ENCODE measurements at regions not wholly inside any gene's neighbourhood (a gene's known extent, or its start where the extent isn't known, plus 50 kb on each side); places are given as distances from the start of the nearest gene placed in this dataset.

DNA sequence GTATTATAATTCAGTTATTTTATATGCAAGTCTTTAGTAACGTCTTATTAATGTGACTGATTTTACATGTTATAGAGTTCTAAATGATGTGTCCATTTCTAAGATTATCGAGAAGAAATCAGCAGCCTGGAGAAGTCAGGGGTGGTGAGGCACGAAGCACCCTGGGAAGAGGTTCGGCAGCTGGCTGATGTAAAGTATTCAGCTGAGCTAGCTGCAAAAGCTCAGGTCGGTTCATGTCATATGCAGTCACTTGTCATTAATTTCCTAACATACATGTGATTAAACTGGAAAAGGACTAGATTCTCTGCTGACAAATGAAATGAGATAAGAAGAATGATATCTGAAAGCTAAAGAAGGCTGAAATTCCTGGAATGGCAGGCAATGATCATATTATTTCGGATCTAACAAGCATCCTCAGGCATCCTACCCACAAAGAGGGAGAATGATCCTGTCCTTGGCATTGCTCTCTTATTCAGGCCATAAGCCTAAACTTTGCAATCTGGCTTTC, 383.0 kb upstream of the SLITRK1 start:
- no peaks in the 10 kb centered on the region for H3K27me3 ChIP-seq (ENCODE audit: low read depth, low read length)
- no peak overlapping the region for H2AFZ ChIP-seq (ENCODE audit: low read depth, low read length)

GRCh38 chr13:84263354-84264069, 381.2 kb upstream of the SLITRK1 start:
- peak overlapping the region; percentile 21 for H3K4me2 ChIP-seq (ENCODE audit: low read length)
- peak overlapping the region; percentile 54 for H2AFZ ChIP-seq (ENCODE audit: low read depth, low read length)
- no peaks in the 10 kb centered on the region for H3K79me2 ChIP-seq (ENCODE audit: low read length)

More for the DNA sequence above, 383.0 kb upstream of the SLITRK1 start:
- H3K27ac ChIP-seq (ENCODE audit: low read length), result no peak overlapping the region
- no peak overlapping the region for H3K9ac ChIP-seq (ENCODE audit: low read length)
- H3K9me3 ChIP-seq (ENCODE audit: insufficient read depth, low read length), result no peaks in the 10 kb centered on the region
- no peak overlapping the region for H3K4me3 ChIP-seq (ENCODE audit: low read length)
- peak overlapping the region; percentile 16; the same call in 1 of the 2 replicates for H3K4me2 ChIP-seq (ENCODE audit: low read length)
- no peaks in the 10 kb centered on the region for H3K36me3 ChIP-seq (replicated peaks; ENCODE audit: low read depth, low read length)
- H3K79me2 ChIP-seq (ENCODE audit: low read length), result no peaks in the 10 kb centered on the region
- H4K20me1 ChIP-seq (ENCODE audit: insufficient read depth, low read length), result no peaks in the 10 kb centered on the region
- TF ChIP-seq CTCF (IDR thresholded peaks at IDR 0.05; ENCODE audit: low read depth, low read length), result no peak
- no peak for TF ChIP-seq EZH2phosphoT487 (IDR thresholded peaks at IDR 0.05; ENCODE audit: low read depth)
- peaks cover 20% of the 10 kb centered on the region for H3K4me1 ChIP-seq (ENCODE audit: low read length)

GRCh38 chr13:84255226-84255797, 373.0 kb upstream of the SLITRK1 start:
- no peaks in the 10 kb centered on the region for H4K20me1 ChIP-seq (ENCODE audit: insufficient read depth, low read length)
- H3K36me3 ChIP-seq (replicated peaks; ENCODE audit: low read depth, low read length), result no peaks in the 10 kb centered on the region
- no peaks in the 10 kb centered on the region for H3K27me3 ChIP-seq (ENCODE audit: low read depth, low read length)
- no peak overlapping the region for H3K9ac ChIP-seq (ENCODE audit: low read length)
- peaks cover 9% of the 10 kb centered on the region; the same call in 1 of the 2 replicates for H3K9me3 ChIP-seq (ENCODE audit: insufficient read depth, low read length)
- H3K4me2 ChIP-seq (ENCODE audit: low read length), result no peak overlapping the region
- H2AFZ ChIP-seq (ENCODE audit: low read depth, low read length), result no peak overlapping the region
- TF ChIP-seq EZH2phosphoT487 (IDR thresholded peaks at IDR 0.05; ENCODE audit: low read depth) (no peak), CTCF (IDR thresholded peaks at IDR 0.05; ENCODE audit: low read depth, low read length) (no peak)
- no peak overlapping the region for H3K4me3 ChIP-seq (ENCODE audit: low read length)
- no peaks in the 10 kb centered on the region for H3K4me1 ChIP-seq (ENCODE audit: low read length)
- no peak overlapping the region for H3K27ac ChIP-seq (ENCODE audit: low read length)
- H3K79me2 ChIP-seq (ENCODE audit: low read length), result no peaks in the 10 kb centered on the region

More at GRCh38 chr13:84263354-84264069, 381.2 kb upstream of the SLITRK1 start:
- no peak overlapping the region for H3K27ac ChIP-seq (ENCODE audit: low read length)
- H3K36me3 ChIP-seq (replicated peaks; ENCODE audit: low read depth, low read length), result no peaks in the 10 kb centered on the region
- no peak overlapping the region for H3K9ac ChIP-seq (ENCODE audit: low read length)
- H3K4me3 ChIP-seq (ENCODE audit: low read length), result no peak overlapping the region
- peaks cover 20% of the 10 kb centered on the region for H3K4me1 ChIP-seq (ENCODE audit: low read length)
- H3K9me3 ChIP-seq (ENCODE audit: insufficient read depth, low read length), result no peaks in the 10 kb centered on the region
- no peak for TF ChIP-seq CTCF (IDR thresholded peaks at IDR 0.05; ENCODE audit: low read depth, low read length)
- no peaks in the 10 kb centered on the region for H4K20me1 ChIP-seq (ENCODE audit: insufficient read depth, low read length)
- no peaks in the 10 kb centered on the region for H3K27me3 ChIP-seq (ENCODE audit: low read depth, low read length)

DNA sequence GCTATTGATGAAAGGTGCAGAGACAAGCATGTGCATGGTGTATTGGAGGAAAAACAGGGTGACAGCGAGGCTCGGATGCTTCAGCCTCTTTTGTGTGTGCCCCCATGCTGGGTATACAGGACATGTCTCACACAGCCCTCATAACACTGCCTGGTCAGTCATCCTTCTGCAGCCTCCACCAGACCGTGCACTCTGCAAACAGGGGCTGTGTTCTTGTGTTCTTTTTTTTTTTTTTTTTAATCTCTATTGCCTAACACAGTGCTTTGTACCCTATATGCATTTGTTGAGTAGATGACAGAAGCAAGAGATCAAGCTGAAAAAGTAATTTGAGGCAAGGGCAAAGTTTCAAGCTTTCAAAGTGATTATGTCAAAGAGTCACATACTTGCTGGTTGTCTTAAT, 367.2 kb upstream of the SLITRK1 start:
- Histone ChIP-seq H3K9ac (ENCODE audit: low read length) (no peak overlapping the region), H3K36me3 (replicated peaks; ENCODE audit: low read depth, low read length) (no peaks in the 10 kb centered on the region), H3K4me1 (ENCODE audit: low read length) (no peaks in the 10 kb centered on the region), H3K27me3 (ENCODE audit: low read depth, low read length) (no peaks in the 10 kb centered on the region), H3K9me3 (ENCODE audit: insufficient read depth, low read length) (peaks cover 9% of the 10 kb centered on the region; the same call in 1 of the 2 replicates), H2AFZ (ENCODE audit: low read depth, low read length) (no peak overlapping the region), H3K4me2 (ENCODE audit: low read length) (no peak overlapping the region), H3K27ac (ENCODE audit: low read length) (no peak overlapping the region), H3K79me2 (ENCODE audit: low read length) (no peaks in the 10 kb centered on the region), H3K4me3 (ENCODE audit: low read length) (no peak overlapping the region), H4K20me1 (ENCODE audit: insufficient read depth, low read length) (no peaks in the 10 kb centered on the region)
- no peak for TF ChIP-seq CTCF (IDR thresholded peaks at IDR 0.05; ENCODE audit: low read depth, low read length)
- TF ChIP-seq EZH2phosphoT487 (IDR thresholded peaks at IDR 0.05; ENCODE audit: low read depth), result no peak
